ENCODE measurements at regions not wholly inside any gene's neighbourhood (a gene's known extent, or its start where the extent isn't known, plus 50 kb on each side); places are given as distances from the start of the nearest gene placed in this dataset.

DNA sequence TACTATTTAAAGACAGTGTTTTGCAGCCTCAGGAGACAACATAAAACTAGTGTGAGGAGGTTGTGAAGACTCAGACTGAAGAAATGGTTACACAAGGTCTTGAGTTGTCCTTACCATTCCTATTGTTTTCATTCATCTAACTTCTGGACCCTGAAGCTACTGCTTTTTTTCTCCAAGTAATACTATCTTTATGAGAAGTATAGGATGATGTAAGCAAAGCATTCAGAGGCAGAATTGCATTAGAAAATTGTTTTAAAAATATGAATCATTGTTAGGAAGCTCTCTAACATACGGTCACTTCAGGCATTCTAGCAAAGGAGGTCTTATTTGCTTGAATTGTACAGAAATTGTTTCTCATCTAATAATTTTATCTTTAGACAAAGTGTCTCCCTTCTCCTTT lies 357.8 kb downstream of the TLL1 start:
- H3K36me3 ChIP-seq (ENCODE audit: control insufficient read depth in 4 of 4, insufficient read depth in 3 of 4, low read depth in 1 of 4, low read length in 3 of 4), result no peaks in the 10 kb centered on the region
- DNase-seq (ENCODE audit: low spot score), result no peak
- H3K4me3 ChIP-seq (ENCODE audit: low read depth in 1 of 3, low read length in 3 of 3), result no peak overlapping the region
- TF ChIP-seq FOXA1 (IDR thresholded peaks at IDR 0.05) (no peak), HNF4A (conservative IDR thresholded peaks at IDR 0.05) (no peak), FOXA2 (IDR thresholded peaks at IDR 0.05) (no peak), YY1 (IDR thresholded peaks at IDR 0.05) (no peak)
- 83% methylated on average over 1 of the region's 1 CpG for WGBS
- no peak overlapping the region for H3K9ac ChIP-seq (ENCODE audit: low read depth in 1 of 2, low read length in 2 of 2)
- no peaks in the 10 kb centered on the region for H3K4me1 ChIP-seq (ENCODE audit: control insufficient read depth in 4 of 4, insufficient read depth in 4 of 4, low read length in 3 of 4)
- H3K27me3 ChIP-seq (ENCODE audit: control insufficient read depth in 4 of 4, insufficient read depth in 4 of 4, low read length in 3 of 4), result no peaks in the 10 kb centered on the region
- H3K9me3 ChIP-seq (ENCODE audit: control insufficient read depth in 4 of 4, low read length in 3 of 4), result peaks cover 2 to 13% (median 8%) of the 10 kb centered on the region in 4 donors
- H3K27ac ChIP-seq (ENCODE audit: low read depth in 1 of 2, low read length in 2 of 2), result no peak overlapping the region

DNA sequence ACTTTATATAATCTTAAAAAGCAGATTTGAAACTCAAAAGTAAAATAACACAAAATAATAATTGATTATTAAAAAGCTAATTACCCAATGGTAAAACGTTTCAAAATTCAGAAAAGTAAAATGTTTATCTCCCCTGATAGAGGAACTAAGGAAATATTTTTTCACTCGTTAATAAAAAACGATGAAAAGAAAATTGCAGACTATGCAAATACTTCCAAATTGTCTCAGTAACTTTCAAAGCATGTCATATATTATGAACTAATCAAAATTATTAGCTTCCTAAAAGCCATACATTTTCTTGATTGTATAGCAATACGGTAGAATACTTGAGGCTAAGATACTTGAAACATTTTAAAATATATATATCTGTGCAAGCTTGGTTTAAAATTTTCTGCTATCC lies 366.3 kb downstream of the TLL1 start:
- DNase-seq (ENCODE audit: low spot score), result no peak
- no peak for TF ChIP-seq JUND (IDR thresholded peaks at IDR 0.05)
- WGBS, result 73% methylated on average over 4 of the region's 4 CpGs
- Histone ChIP-seq H3K9me3 (ENCODE audit: control insufficient read depth in 4 of 4, low read length in 3 of 4) (no peaks in the 10 kb centered on the region), H3K4me1 (ENCODE audit: control insufficient read depth in 4 of 4, insufficient read depth in 4 of 4, low read length in 3 of 4) (no peaks in the 10 kb centered on the region), H3K27ac (ENCODE audit: low read depth in 1 of 2, low read length in 2 of 2) (no peak overlapping the region), H3K27me3 (ENCODE audit: control insufficient read depth in 4 of 4, insufficient read depth in 4 of 4, low read length in 3 of 4) (no peaks in the 10 kb centered on the region), H3K4me3 (ENCODE audit: low read depth in 1 of 3, low read length in 3 of 3) (no peak overlapping the region), H3K36me3 (ENCODE audit: control insufficient read depth in 4 of 4, insufficient read depth in 3 of 4, low read depth in 1 of 4, low read length in 3 of 4) (no peaks in the 10 kb centered on the region), H3K9ac (ENCODE audit: low read depth in 1 of 2, low read length in 2 of 2) (no peak overlapping the region)

DNA sequence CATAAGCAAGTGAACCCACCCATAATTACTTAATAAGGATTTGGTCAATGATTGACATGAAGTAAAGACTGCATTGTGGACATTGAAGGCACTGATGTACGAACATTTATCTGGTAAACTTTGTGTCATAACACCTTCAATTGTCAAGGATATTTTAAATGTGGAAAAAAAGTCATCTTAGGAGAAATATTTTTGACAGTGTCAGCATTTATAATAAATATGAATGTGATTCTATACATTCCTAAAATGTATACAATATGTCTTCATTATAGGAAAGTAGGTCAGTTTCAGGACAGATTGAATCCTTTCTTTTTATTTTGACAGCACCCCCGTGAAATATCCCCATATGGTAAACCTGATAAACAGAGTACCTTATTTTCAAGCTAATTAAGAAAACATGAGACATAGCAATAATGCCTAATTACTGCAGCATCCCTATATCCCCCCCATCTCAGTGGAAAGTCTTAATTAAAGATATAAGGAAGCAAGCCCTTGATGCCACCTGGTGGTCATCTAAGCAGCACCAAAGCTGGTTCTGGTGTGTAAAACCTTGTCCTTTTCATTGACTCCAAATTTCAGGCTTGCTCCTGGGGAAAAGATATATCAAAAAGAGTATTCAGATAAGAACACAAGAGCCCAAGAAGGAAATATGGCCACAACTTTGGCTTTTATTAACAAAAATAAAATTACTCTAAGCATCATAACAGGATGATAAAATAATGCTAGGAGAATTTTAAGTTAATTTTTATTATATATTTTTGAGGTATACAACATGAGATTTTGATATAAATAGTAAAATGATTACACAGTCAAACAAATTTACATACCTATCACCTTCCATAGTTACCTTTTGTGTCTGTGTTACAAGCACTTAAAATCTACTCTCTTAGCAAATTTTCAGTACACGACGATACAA lies 379.7 kb downstream of the TLL1 start:
- H3K4me3 ChIP-seq (ENCODE audit: low read depth in 1 of 3, low read length in 3 of 3), result no peak overlapping the region
- no peak overlapping the region for H3K27ac ChIP-seq (ENCODE audit: low read depth in 1 of 2, low read length in 2 of 2)
- H3K36me3 ChIP-seq (ENCODE audit: control insufficient read depth in 4 of 4, insufficient read depth in 3 of 4, low read depth in 1 of 4, low read length in 3 of 4), result no peaks in the 10 kb centered on the region
- DNase-seq (ENCODE audit: low spot score), result no peak
- H3K27me3 ChIP-seq (ENCODE audit: control insufficient read depth in 4 of 4, insufficient read depth in 4 of 4, low read length in 3 of 4), result no peaks in the 10 kb centered on the region
- no peaks in the 10 kb centered on the region for H3K4me1 ChIP-seq (ENCODE audit: control insufficient read depth in 4 of 4, insufficient read depth in 4 of 4, low read length in 3 of 4)
- H3K9ac ChIP-seq (ENCODE audit: low read depth in 1 of 2, low read length in 2 of 2), result no peak overlapping the region
- TF ChIP-seq, protein P1, sequence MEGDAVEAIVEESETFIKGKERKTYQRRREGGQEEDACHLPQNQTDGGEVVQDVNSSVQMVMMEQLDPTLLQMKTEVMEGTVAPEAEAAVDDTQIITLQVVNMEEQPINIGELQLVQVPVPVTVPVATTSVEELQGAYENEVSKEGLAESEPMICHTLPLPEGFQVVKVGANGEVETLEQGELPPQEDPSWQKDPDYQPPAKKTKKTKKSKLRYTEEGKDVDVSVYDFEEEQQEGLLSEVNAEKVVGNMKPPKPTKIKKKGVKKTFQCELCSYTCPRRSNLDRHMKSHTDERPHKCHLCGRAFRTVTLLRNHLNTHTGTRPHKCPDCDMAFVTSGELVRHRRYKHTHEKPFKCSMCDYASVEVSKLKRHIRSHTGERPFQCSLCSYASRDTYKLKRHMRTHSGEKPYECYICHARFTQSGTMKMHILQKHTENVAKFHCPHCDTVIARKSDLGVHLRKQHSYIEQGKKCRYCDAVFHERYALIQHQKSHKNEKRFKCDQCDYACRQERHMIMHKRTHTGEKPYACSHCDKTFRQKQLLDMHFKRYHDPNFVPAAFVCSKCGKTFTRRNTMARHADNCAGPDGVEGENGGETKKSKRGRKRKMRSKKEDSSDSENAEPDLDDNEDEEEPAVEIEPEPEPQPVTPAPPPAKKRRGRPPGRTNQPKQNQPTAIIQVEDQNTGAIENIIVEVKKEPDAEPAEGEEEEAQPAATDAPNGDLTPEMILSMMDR (IDR thresholded peaks at IDR 0.05; ENCODE audit: low read depth, low read length, missing input control), result peak; percentile 43
- no peak for TF ChIP-seq EGR1 (IDR thresholded peaks at IDR 0.05; ENCODE audit: low read depth in 2 of 2)
- TF ChIP-seq RAD21 (IDR thresholded peaks at IDR 0.05), result peak; percentile 62 to 71
- no peak for TF ChIP-seq YY1 (IDR thresholded peaks at IDR 0.05)
- TF ChIP-seq SP1 (IDR thresholded peaks at IDR 0.05), result no peak
- TF ChIP-seq GABPA (IDR thresholded peaks at IDR 0.05 in 1 of 2, conservative IDR thresholded peaks at IDR 0.05 in 1 of 2), result no peak
- TF ChIP-seq, protein P2, sequence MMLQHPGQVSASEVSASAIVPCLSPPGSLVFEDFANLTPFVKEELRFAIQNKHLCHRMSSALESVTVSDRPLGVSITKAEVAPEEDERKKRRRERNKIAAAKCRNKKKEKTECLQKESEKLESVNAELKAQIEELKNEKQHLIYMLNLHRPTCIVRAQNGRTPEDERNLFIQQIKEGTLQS (IDR thresholded peaks at IDR 0.05), result no peak
- WGBS, result 62% methylated on average over 4 of the region's 4 CpGs
- H3K9me3 ChIP-seq (ENCODE audit: control insufficient read depth in 4 of 4, low read length in 3 of 4), result no peaks in the 10 kb centered on the region

DNA sequence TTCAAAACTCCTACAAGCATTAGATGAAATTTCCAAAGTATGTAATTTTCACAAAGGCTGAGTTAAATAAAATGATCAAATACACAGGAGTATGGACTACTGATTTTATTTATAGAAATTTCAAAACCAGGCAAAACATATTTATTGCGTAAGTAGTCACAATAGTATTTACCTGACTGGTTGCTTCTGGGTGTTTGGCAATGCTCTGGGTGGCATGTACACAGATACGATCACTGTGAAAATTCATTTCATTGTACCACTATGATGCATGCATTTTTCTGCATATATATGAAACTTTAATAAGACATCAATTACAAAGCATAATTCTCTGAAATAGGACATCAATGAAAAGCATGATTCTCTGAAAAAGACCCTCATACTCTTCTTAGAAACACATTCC lies 384.2 kb downstream of the TLL1 start:
- Histone ChIP-seq H3K4me3 (ENCODE audit: low read depth in 1 of 3, low read length in 3 of 3) (no peak overlapping the region), H3K9me3 (ENCODE audit: control insufficient read depth in 4 of 4, low read length in 3 of 4) (no peaks in the 10 kb centered on the region), H3K27ac (ENCODE audit: low read depth in 1 of 2, low read length in 2 of 2) (no peak overlapping the region), H3K27me3 (ENCODE audit: control insufficient read depth in 4 of 4, insufficient read depth in 4 of 4, low read length in 3 of 4) (no peaks in the 10 kb centered on the region), H3K36me3 (ENCODE audit: control insufficient read depth in 4 of 4, insufficient read depth in 3 of 4, low read depth in 1 of 4, low read length in 3 of 4) (no peaks in the 10 kb centered on the region), H3K4me1 (ENCODE audit: control insufficient read depth in 4 of 4, insufficient read depth in 4 of 4, low read length in 3 of 4) (no peaks in the 10 kb centered on the region), H3K9ac (ENCODE audit: low read depth in 1 of 2, low read length in 2 of 2) (no peak overlapping the region)
- 73% methylated on average over 2 of the region's 2 CpGs for WGBS
- no peak for DNase-seq (ENCODE audit: low spot score)
- TF ChIP-seq NR2F2 (IDR thresholded peaks at IDR 0.05) (no peak), SP1 (IDR thresholded peaks at IDR 0.05) (no peak), HNF4A (conservative IDR thresholded peaks at IDR 0.05) (no peak), JUND (IDR thresholded peaks at IDR 0.05) (no peak), FOXA2 (IDR thresholded peaks at IDR 0.05) (no peak), RAD21 (IDR thresholded peaks at IDR 0.05) (no peak), HNF4G (IDR thresholded peaks at IDR 0.05) (no peak), EGR1 (IDR thresholded peaks at IDR 0.05; ENCODE audit: low read depth in 2 of 2) (no peak)
- TF ChIP-seq, protein P2 (IDR thresholded peaks at IDR 0.05), result no peak
- TF ChIP-seq, protein P1 (IDR thresholded peaks at IDR 0.05; ENCODE audit: low read depth, low read length, missing input control), result no peak
- TF ChIP-seq, protein P3, sequence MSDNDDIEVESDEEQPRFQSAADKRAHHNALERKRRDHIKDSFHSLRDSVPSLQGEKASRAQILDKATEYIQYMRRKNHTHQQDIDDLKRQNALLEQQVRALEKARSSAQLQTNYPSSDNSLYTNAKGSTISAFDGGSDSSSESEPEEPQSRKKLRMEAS (IDR thresholded peaks at IDR 0.05), result no peak
- TF ChIP-seq, protein P4, sequence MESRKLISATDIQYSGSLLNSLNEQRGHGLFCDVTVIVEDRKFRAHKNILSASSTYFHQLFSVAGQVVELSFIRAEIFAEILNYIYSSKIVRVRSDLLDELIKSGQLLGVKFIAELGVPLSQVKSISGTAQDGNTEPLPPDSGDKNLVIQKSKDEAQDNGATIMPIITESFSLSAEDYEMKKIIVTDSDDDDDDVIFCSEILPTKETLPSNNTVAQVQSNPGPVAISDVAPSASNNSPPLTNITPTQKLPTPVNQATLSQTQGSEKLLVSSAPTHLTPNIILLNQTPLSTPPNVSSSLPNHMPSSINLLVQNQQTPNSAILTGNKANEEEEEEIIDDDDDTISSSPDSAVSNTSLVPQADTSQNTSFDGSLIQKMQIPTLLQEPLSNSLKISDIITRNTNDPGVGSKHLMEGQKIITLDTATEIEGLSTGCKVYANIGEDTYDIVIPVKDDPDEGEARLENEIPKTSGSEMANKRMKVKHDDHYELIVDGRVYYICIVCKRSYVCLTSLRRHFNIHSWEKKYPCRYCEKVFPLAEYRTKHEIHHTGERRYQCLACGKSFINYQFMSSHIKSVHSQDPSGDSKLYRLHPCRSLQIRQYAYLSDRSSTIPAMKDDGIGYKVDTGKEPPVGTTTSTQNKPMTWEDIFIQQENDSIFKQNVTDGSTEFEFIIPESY (IDR thresholded peaks at IDR 0.05), result no peak

Data from liver (tissue), 8 donors.